ENCODE measurements at regions not wholly inside any gene's neighbourhood (a gene's known extent, or its start where the extent isn't known, plus 50 kb on each side); places are given as distances from the start of the nearest gene placed in this dataset.
A peak's percentile ranks its signal among the peaks of the same experiment; 100 is the strongest.

GRCh38 chr6:123127807-123128206, 131.8 kb downstream of the CLVS2 start:
- ATAC-seq (ENCODE audit: low read depth in 2 of 2) (no peak), DNase-seq (no peak)
- Mint-ChIP-seq H3K9me3 (peaks cover 1 to 11% (median 5%) of the 10 kb centered on the region in 7 donors), H3K27ac (peak overlapping the region in 1 of 3 donors; percentile 3), H3K4me3 (no peak overlapping the region), H3K27me3 (no peaks in the 10 kb centered on the region), H3K36me3 (no peaks in the 10 kb centered on the region), H3K4me1 (no peaks in the 10 kb centered on the region)
- Histone ChIP-seq H3K4me3 (ENCODE audit: low read depth, low read length) (no peak overlapping the region), H3K9me3 (ENCODE audit: control insufficient read depth in 2 of 2, low read length in 2 of 2) (no peaks in the 10 kb centered on the region), H3K27me3 (ENCODE audit: control insufficient read depth, insufficient read depth, low read length) (no peaks in the 10 kb centered on the region), H3K36me3 (ENCODE audit: control insufficient read depth, insufficient read depth, low read length) (no peaks in the 10 kb centered on the region), H3K4me1 (ENCODE audit: control insufficient read depth, insufficient read depth, low read length, poor library complexity, severe bottlenecking) (no peaks in the 10 kb centered on the region), H3K27ac (ENCODE audit: insufficient read depth, low read length, poor library complexity, severe bottlenecking) (no peak overlapping the region)

- Mint-ChIP-seq H3K9me3 (peaks cover 0 to 11% (median 6%) of the 10 kb centered on the region in 7 donors), H3K36me3 (no peaks in the 10 kb centered on the region), H3K4me1 (no peaks in the 10 kb centered on the region), H3K27ac (no peak overlapping the region), H3K27me3 (no peaks in the 10 kb centered on the region), H3K4me3 (no peak overlapping the region)
- Histone ChIP-seq H3K4me3 (ENCODE audit: low read depth, low read length) (no peak overlapping the region), H3K9me3 (ENCODE audit: control insufficient read depth in 2 of 2, low read length in 2 of 2) (no peaks in the 10 kb centered on the region), H3K36me3 (ENCODE audit: control insufficient read depth, insufficient read depth, low read length) (no peaks in the 10 kb centered on the region), H3K27me3 (ENCODE audit: control insufficient read depth, insufficient read depth, low read length) (no peaks in the 10 kb centered on the region), H3K27ac (ENCODE audit: insufficient read depth, low read length, poor library complexity, severe bottlenecking) (no peak overlapping the region), H3K4me1 (ENCODE audit: control insufficient read depth, insufficient read depth, low read length, poor library complexity, severe bottlenecking) (no peaks in the 10 kb centered on the region)
- ATAC-seq (ENCODE audit: low read depth in 2 of 2) (no peak), DNase-seq (no peak)
Measured at GRCh38 chr6:123150076-123150475, 154.0 kb downstream of the CLVS2 start.

- Mint-ChIP-seq H3K4me3 (no peak overlapping the region), H3K27me3 (no peaks in the 10 kb centered on the region), H3K27ac (no peak overlapping the region), H3K36me3 (no peaks in the 10 kb centered on the region), H3K4me1 (no peaks in the 10 kb centered on the region), H3K9me3 (peaks cover 3 to 18% (median 6%) of the 10 kb centered on the region in 7 donors)
- H3K4me1 ChIP-seq (ENCODE audit: control insufficient read depth, insufficient read depth, low read length, poor library complexity, severe bottlenecking): no peaks in the 10 kb centered on the region
- peaks cover 0 to 5% of the 10 kb centered on the region in 2 experiments for H3K9me3 ChIP-seq (ENCODE audit: control insufficient read depth in 2 of 2, low read length in 2 of 2)
- no peak for DNase-seq
- no peaks in the 10 kb centered on the region for H3K36me3 ChIP-seq (ENCODE audit: control insufficient read depth, insufficient read depth, low read length)
- H3K27ac ChIP-seq (ENCODE audit: insufficient read depth, low read length, poor library complexity, severe bottlenecking): no peak overlapping the region
- H3K4me3 ChIP-seq (ENCODE audit: low read depth, low read length): no peak overlapping the region
- ATAC-seq (ENCODE audit: low read depth in 2 of 2): no peak
- H3K27me3 ChIP-seq (ENCODE audit: control insufficient read depth, insufficient read depth, low read length): no peaks in the 10 kb centered on the region
Measured at GRCh38 chr6:123159861-123160260, 163.8 kb downstream of the CLVS2 start.
